HEK293T (cell line): ENCODE measurements at regions not wholly inside any gene's neighbourhood (a gene's known extent, or its start where the extent isn't known, plus 50 kb on each side); places are given as distances from the start of the nearest gene placed in this dataset.

Experiments
- BHLHE40 ChIP-seq: fragments of 450-650 bp; IDR thresholded peaks from 2 replicates; pipeline ENCODE4 v1.6.1; 2016; ENCODE audit warnings: mild to moderate bottlenecking, moderate library complexity, borderline replicate concordance
- ELF4 ChIP-seq: fragments of 450-650 bp; IDR thresholded peaks from 2 replicates; pipeline ENCODE4 v1.6.1; 2017; ENCODE audit warnings: antibody characterized with exemption
- TARDBP ChIP-seq: fragments of 450-650 bp; IDR thresholded peaks from 2 replicates; pipeline ENCODE4 v1.6.1; 2016

DNA sequence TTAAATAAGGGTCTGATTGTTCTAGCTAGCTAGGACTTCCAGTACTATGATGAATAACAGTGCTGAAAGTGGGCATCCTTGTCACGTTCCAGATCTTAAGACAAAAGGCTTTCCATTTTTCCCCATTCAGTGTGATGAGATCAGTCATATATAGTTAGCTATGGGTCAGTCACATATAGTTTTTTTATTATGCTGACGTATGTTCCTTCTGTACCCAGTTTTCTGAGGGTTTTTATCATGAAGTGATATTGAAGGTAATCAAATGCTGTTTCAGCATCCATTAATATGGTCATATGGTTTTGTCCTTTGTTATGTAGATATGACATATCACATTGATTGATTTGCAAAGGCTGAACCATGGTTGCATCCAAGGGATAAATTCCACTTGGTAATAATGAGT lies 800.1 kb upstream of the FBXO33 start:
- no peak for TF ChIP-seq ELF4
- no peak for TF ChIP-seq BHLHE40
- no peak for TF ChIP-seq TARDBP
